SK-N-SH (cell line): ENCODE measurements at regions not wholly inside any gene's neighbourhood (a gene's known extent, or its start where the extent isn't known, plus 50 kb on each side); places are given as distances from the start of the nearest gene placed in this dataset.

Experiments used
- CTCF ChIA-PET: fragments of 300-600, 350-600 bp; formaldehyde crosslinking; extraction: SDS; loops from one replicate; lab custom pipeline; 2021; lab: Yijun Ruan, JAX
- POLR2A ChIA-PET: fragments of 350-600 bp; sonication (Branson Sonifier 250); formaldehyde crosslinking; extraction: SDS; loops from one replicate; lab custom pipeline; 2020; ENCODE audit warnings: antibody characterized with exemption, inconsistent platforms; lab: Yijun Ruan, JAX
- DNase-seq: peaks from one replicate; pipeline ENCODE4 v3.0.0; 2012
- H2AFZ ChIP-seq: fragments of 200-600 bp; sonication (generic); 2 replicates; pipeline ENCODE4 v1.8.1; 2016; ENCODE audit warnings: antibody characterized with exemption, mild to moderate bottlenecking, low read depth
- H3F3A ChIP-seq: fragments of 200-600 bp; sonication (generic); replicated peaks from 2 replicates; pipeline ENCODE3; 2016; ENCODE audit warnings: antibody characterized with exemption, mild to moderate bottlenecking; ENCODE audit not compliant: insufficient read depth
- H3K27ac ChIP-seq, 2 experiments: fragments of 200-500 bp in 1 of 2; fragments of 200-600 bp in 1 of 2; sonication (Bioruptor generic) in 1 of 2; sonication (generic), shearing (Covaris generic) in 1 of 2; 2 replicates each; pipeline versions ENCODE4 v1.5.1 to v1.6.1; 2014 to 2016; ENCODE audit warnings: low read depth in 2 of 2, inconsistent platforms in 1 of 2, low read length in 1 of 2, mild to moderate bottlenecking in 1 of 2, mixed read lengths in 1 of 2
- H3K27me3 ChIP-seq: fragments of 200-600 bp; sonication (generic), shearing (Covaris generic); 2 replicates; pipeline ENCODE4 v1.6.1; 2016; ENCODE audit warnings: mixed run types; ENCODE audit not compliant: insufficient read depth
- H3K36me3 ChIP-seq, 2 experiments: fragments of 200-500 bp in 1 of 2; fragments of 200-600 bp in 1 of 2; sonication (Bioruptor generic) in 1 of 2; sonication (generic) in 1 of 2; replicated peaks in 1 of 2; 2 replicates each; pipeline versions ENCODE3 to v1.5.1; 2014 to 2016; ENCODE audit warnings: low read length in 1 of 2, mild to moderate bottlenecking in 1 of 2; ENCODE audit not compliant: insufficient read depth in 2 of 2, control insufficient read depth in 1 of 2
- H3K4me1 ChIP-seq, 2 experiments: fragments of 200-500 bp in 1 of 2; fragments of 200-600 bp in 1 of 2; sonication (Bioruptor generic) in 1 of 2; sonication (generic), shearing (Covaris generic) in 1 of 2; 2 replicates each; pipeline versions ENCODE4 v1.5.1 to v1.6.1; 2014 to 2016; ENCODE audit warnings: low read depth in 1 of 2, low read length in 1 of 2, mixed run types in 1 of 2; ENCODE audit not compliant: insufficient read depth in 2 of 2, control insufficient read depth in 1 of 2
- H3K4me2 ChIP-seq: fragments of 200-600 bp; sonication (generic), shearing (Covaris generic); 2 replicates; pipeline ENCODE4 v1.6.1; 2017; ENCODE audit warnings: mixed run types
- H3K4me3 ChIP-seq, 2 experiments: fragments of 200-500 bp in 1 of 2; fragments of 200-600 bp in 1 of 2; sonication (Bioruptor generic) in 1 of 2; sonication (generic), shearing (Covaris generic) in 1 of 2; 2 replicates each; pipeline versions ENCODE4 v1.5.1 to v1.8.1; 2014 to 2016; ENCODE audit warnings: low read depth in 2 of 2, inconsistent platforms in 1 of 2, low read length in 1 of 2, mild to moderate bottlenecking in 1 of 2, mixed read lengths in 1 of 2, moderate library complexity in 1 of 2
- H3K79me2 ChIP-seq: fragments of 200-600 bp; sonication (generic); 2 replicates; pipeline ENCODE4 v1.8.1; 2017; ENCODE audit warnings: mild to moderate bottlenecking; ENCODE audit not compliant: insufficient read depth
- H3K9ac ChIP-seq: fragments of 200-600 bp; sonication (generic); 2 replicates; pipeline ENCODE4 v1.6.1; 2017; ENCODE audit warnings: mixed run types
- H3K9me2 ChIP-seq: fragments of 200-600 bp; sonication (generic); 2 replicates; pipeline ENCODE4 v1.6.1; 2017; ENCODE audit warnings: mixed run types
- H3K9me3 ChIP-seq: fragments of 200-600 bp; sonication (generic); 2 replicates; pipeline ENCODE4 v1.6.1; 2017; ENCODE audit warnings: mixed run types, mild to moderate bottlenecking, moderate library complexity
- H4K20me1 ChIP-seq: fragments of 200-600 bp; sonication (generic); 2 replicates; pipeline ENCODE4 v1.6.1; 2017; ENCODE audit warnings: mild to moderate bottlenecking, mixed run types; ENCODE audit not compliant: insufficient read depth
- CTCF ChIP-seq: fragments of 200-600 bp; sonication (generic); IDR thresholded peaks from 2 replicates; pipeline ENCODE4 v1.6.1; 2017; ENCODE audit warnings: antibody characterized with exemption, mild to moderate bottlenecking, moderate library complexity
- ELF1 ChIP-seq: IDR thresholded peaks from 2 replicates; pipeline ENCODE4 v1.4.0; 2012
- EZH2phosphoT487 ChIP-seq: fragments of 200-600 bp; sonication (generic); IDR thresholded peaks from 2 replicates; pipeline ENCODE4 v1.6.1; 2017; ENCODE audit warnings: low read depth, mixed run types, mild to moderate bottlenecking, antibody characterized with exemption, moderate library complexity, borderline replicate concordance
- FOXJ3 ChIP-seq: sonication (generic); formaldehyde crosslinking; IDR thresholded peaks from 2 replicates; pipeline ENCODE4 v1.5.1; 2020; ENCODE audit warnings: mild to moderate bottlenecking, missing genetic modification reagents
- GABPA ChIP-seq: IDR thresholded peaks from 2 replicates; pipeline ENCODE4 v1.4.0; 2012; ENCODE audit warnings: low read depth, mild to moderate bottlenecking
- IRF3 ChIP-seq: fragments of 150-350 bp; IDR thresholded peaks from 2 replicates; pipeline ENCODE4 v1.6.1; 2016; ENCODE audit warnings: mild to moderate bottlenecking, low read depth, low read length
- JUND ChIP-seq: IDR thresholded peaks from 2 replicates; pipeline ENCODE4 v1.4.0; 2012
- MEF2A ChIP-seq: IDR thresholded peaks from 2 replicates; pipeline ENCODE4 v1.4.0; 2012; ENCODE audit warnings: low read depth, borderline replicate concordance
- NRF1 ChIP-seq: IDR thresholded peaks from 2 replicates; pipeline ENCODE4 v1.6.1; 2012; ENCODE audit warnings: low read depth, mild to moderate bottlenecking, low read length
- RCOR1 ChIP-seq: fragments of 150-350 bp; IDR thresholded peaks from 2 replicates; pipeline ENCODE4 v1.6.1; 2017; ENCODE audit warnings: antibody characterized with exemption, low read length
- RFX5 ChIP-seq: IDR thresholded peaks from 2 replicates; pipeline ENCODE4 v1.6.1; 2012; ENCODE audit warnings: mild to moderate bottlenecking, improper control_type of control experiment, low read length
- RXRA ChIP-seq: IDR thresholded peaks from 2 replicates; pipeline ENCODE4 v1.4.0; 2012; ENCODE audit warnings: low read depth, mild to moderate bottlenecking, borderline replicate concordance
- TAF1 ChIP-seq: IDR thresholded peaks from 2 replicates; pipeline ENCODE4 v1.6.1; 2012; ENCODE audit warnings: low read depth, mild to moderate bottlenecking, low read length, moderate library complexity, borderline replicate concordance
- USF1 ChIP-seq: IDR thresholded peaks from 2 replicates; pipeline ENCODE4 v1.4.0; 2012; ENCODE audit warnings: low read depth, borderline replicate concordance
- WGBS: methylation state at CpG from one replicate; pipeline ENCODE4 v1.1.6; 2017; ENCODE audit warnings: low lambda C conversion rate; 5-methylcytosine and 5-hydroxymethylcytosine counted together

GRCh38 chr3:87855616-87856015, 203.2 kb downstream of the CGGBP1 start (continued):
- TF ChIP-seq IRF3 (no peak), TAF1 (no peak), RXRA (no peak), CTCF (no peak), FOXJ3 (no peak), RCOR1 (no peak)

- DNase-seq = no peak
Measured at GRCh38 chr3:87855211-87855610, 203.6 kb downstream of the CGGBP1 start.

GRCh38 chr3:87848003-87848402, 210.8 kb downstream of the CGGBP1 start:
- WGBS = 12% methylated on average over 2 of the region's 2 CpGs
- Histone ChIP-seq H3F3A (peaks cover 3% of the 10 kb centered on the region), H3K36me3 (no peaks in the 10 kb centered on the region), H3K27ac (no peak overlapping the region), H3K9me3 (no peaks in the 10 kb centered on the region), H3K4me2 (no peak overlapping the region), H3K4me3 (no peak overlapping the region)
- TF ChIP-seq ELF1 (no peak), USF1 (no peak)
- TF ChIP-seq, all 33 proteins: peak for 0
- H3K9ac ChIP-seq = no peak overlapping the region
- ChIA-PET CTCF (no interaction called here), POLR2A (no interaction called here)
- H3K79me2 ChIP-seq = no peaks in the 10 kb centered on the region
- no peaks in the 10 kb centered on the region for H3K9me2 ChIP-seq
- H4K20me1 ChIP-seq = no peaks in the 10 kb centered on the region
- no peaks in the 10 kb centered on the region for H3K27me3 ChIP-seq
- DNase-seq = no peak
- no peaks in the 10 kb centered on the region for H3K4me1 ChIP-seq
- no peak overlapping the region for H2AFZ ChIP-seq

More at GRCh38 chr3:87855211-87855610, 203.6 kb downstream of the CGGBP1 start:
- Histone ChIP-seq H3K27me3 (no peaks in the 10 kb centered on the region), H4K20me1 (no peaks in the 10 kb centered on the region), H3K36me3 (no peaks in the 10 kb centered on the region), H3K79me2 (no peaks in the 10 kb centered on the region), H3K27ac (no peak overlapping the region), H2AFZ (no peak overlapping the region; the same call in 1 of the 2 replicates), H3K4me3 (no peak overlapping the region), H3K4me2 (no peak overlapping the region), H3K9me2 (no peaks in the 10 kb centered on the region), H3K9me3 (no peaks in the 10 kb centered on the region), H3F3A (peaks cover 3% of the 10 kb centered on the region), H3K9ac (no peak overlapping the region), H3K4me1 (peaks cover 0 to 4% of the 10 kb centered on the region in 2 experiments; a peak in 1 of 4 replicates)
- TF ChIP-seq GABPA (no peak), RFX5 (no peak), MEF2A (no peak), USF1 (no peak), RXRA (no peak), JUND (no peak), EZH2phosphoT487 (no peak), NRF1 (no peak)
- CTCF ChIA-PET = no interaction called here
- POLR2A ChIA-PET = no interaction called here
- 0% methylated on average over 1 of the region's 1 CpG for WGBS
